OCI-LY1 (cell line): ENCODE measurements at regions not wholly inside any gene's neighbourhood (a gene's known extent, or its start where the extent isn't known, plus 50 kb on each side); places are given as distances from the start of the nearest gene placed in this dataset.

Experiments
- H2AFZ ChIP-seq: fragments of 200-600 bp; sonication (generic), shearing (Covaris generic); 2 replicates; pipeline ENCODE4 v1.6.0; 2014; ENCODE audit warnings: antibody characterized with exemption, mild to moderate bottlenecking, low read length
- H3F3A ChIP-seq: fragments of 200-600 bp; sonication (generic), shearing (Covaris generic); 2 replicates; pipeline ENCODE4 v1.6.0; 2014; ENCODE audit warnings: mild to moderate bottlenecking, antibody characterized with exemption, low read length, moderate library complexity; ENCODE audit not compliant: insufficient read depth
- H3K27ac ChIP-seq: fragments of 200-600 bp; sonication (generic); 2 replicates; pipeline ENCODE4 v1.5.1; 2014; ENCODE audit warnings: low read length, mixed run types, mild to moderate bottlenecking, low read depth; ENCODE audit not compliant: poor library complexity, severe bottlenecking
- H3K27me3 ChIP-seq: fragments of 200-600 bp; sonication (generic); 2 replicates; pipeline ENCODE4 v1.6.0; 2014; ENCODE audit warnings: antibody characterized with exemption, mild to moderate bottlenecking, low read length, moderate library complexity; ENCODE audit not compliant: insufficient read depth
- H3K36me3 ChIP-seq: fragments of 200-600 bp; sonication (generic); 2 replicates; pipeline ENCODE4 v1.6.1; 2014; ENCODE audit warnings: mild to moderate bottlenecking, antibody characterized with exemption, low read length, moderate library complexity, mixed read lengths; ENCODE audit not compliant: insufficient read depth
- H3K4me1 ChIP-seq: fragments of 200-600 bp; sonication (generic); 2 replicates; pipeline ENCODE4 v1.5.1; 2014; ENCODE audit warnings: mild to moderate bottlenecking, low read length, moderate library complexity; ENCODE audit not compliant: insufficient read depth, severe bottlenecking
- H3K4me2 ChIP-seq: fragments of 200-600 bp; sonication (generic), shearing (Covaris generic); 2 replicates; pipeline ENCODE4 v1.6.1; 2014; ENCODE audit warnings: low read length
- H3K4me3 ChIP-seq: fragments of 200-600 bp; sonication (generic); 2 replicates; pipeline ENCODE4 v1.5.1; 2014; ENCODE audit warnings: low read length, low read depth, mild to moderate bottlenecking, mixed read lengths; ENCODE audit not compliant: poor library complexity, severe bottlenecking
- H3K79me2 ChIP-seq: fragments of 200-600 bp; shearing (Covaris generic); 2 replicates; pipeline ENCODE4 v1.6.1; 2016; ENCODE audit warnings: mixed run types, low read length, mixed read lengths; ENCODE audit not compliant: insufficient read depth
- H3K9ac ChIP-seq: fragments of 200-600 bp; sonication (generic), shearing (Covaris generic); 2 replicates; pipeline ENCODE4 v1.6.1; 2014; ENCODE audit warnings: mild to moderate bottlenecking, low read length, mixed read lengths
- H3K9me2 ChIP-seq: fragments of 200-600 bp; sonication (generic), shearing (Covaris generic); 2 replicates; pipeline ENCODE4 v1.6.1; 2014; ENCODE audit warnings: low read depth, mild to moderate bottlenecking, low read length, mixed read lengths
- H3K9me3 ChIP-seq: fragments of 200-600 bp; shearing (Covaris generic); 2 replicates; pipeline ENCODE4 v1.6.1; 2014; ENCODE audit warnings: low read length, mixed read lengths
- H4K20me1 ChIP-seq: fragments of 200-600 bp; sonication (generic), shearing (Covaris generic); 2 replicates; pipeline ENCODE4 v1.6.0; 2016; ENCODE audit warnings: mild to moderate bottlenecking, low read length; ENCODE audit not compliant: insufficient read depth
- EZH2 ChIP-seq: fragments of 200-600 bp; sonication (generic), shearing (Covaris generic); IDR thresholded peaks from 2 replicates; pipeline ENCODE4 v1.8.0; 2017; ENCODE audit warnings: borderline replicate concordance, mixed run types, mild to moderate bottlenecking, antibody characterized with exemption, low read length, moderate library complexity, mixed read lengths
- TF ChIP-seq, protein P1 (sequence below): fragments of 200-600 bp; sonication (generic), shearing (Covaris generic); IDR thresholded peaks from 2 replicates; pipeline ENCODE4 v1.5.1; 2017; ENCODE audit warnings: mild to moderate bottlenecking, antibody characterized with exemption, low read length, moderate library complexity, mixed read lengths

DNA sequence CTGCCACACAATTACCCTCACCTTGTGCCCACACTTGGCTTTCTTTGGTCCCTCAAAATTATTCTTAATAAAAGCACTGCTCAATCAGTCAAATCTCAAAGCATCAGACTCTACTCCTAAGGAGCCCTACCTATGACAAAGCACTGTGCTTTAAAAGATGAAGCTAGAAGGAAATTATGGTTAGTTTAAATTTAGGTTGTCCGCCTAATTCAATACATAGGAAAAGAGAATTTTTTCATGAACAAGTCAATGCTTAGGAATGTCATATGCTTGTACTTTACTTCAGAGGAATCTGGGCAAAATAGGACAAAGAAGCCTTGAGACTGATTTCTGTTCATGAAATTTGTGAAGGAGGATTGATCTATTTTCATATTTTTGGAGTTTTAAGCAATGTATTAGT lies 726.4 kb upstream of the CDH2 start:
- H3K9me3 ChIP-seq, result no peaks in the 10 kb centered on the region
- no peaks in the 10 kb centered on the region for H3K36me3 ChIP-seq
- H3K79me2 ChIP-seq, result no peaks in the 10 kb centered on the region
- no peak overlapping the region for H3K4me2 ChIP-seq
- H3K4me1 ChIP-seq, result no peaks in the 10 kb centered on the region
- H3K4me3 ChIP-seq, result no peak overlapping the region
- no peak overlapping the region for H3K9ac ChIP-seq
- no peaks in the 10 kb centered on the region for H3F3A ChIP-seq
- H3K27ac ChIP-seq, result no peak overlapping the region
- no peaks in the 10 kb centered on the region for H3K9me2 ChIP-seq
- no peaks in the 10 kb centered on the region for H4K20me1 ChIP-seq
- no peak for TF ChIP-seq EZH2
- TF ChIP-seq, protein P1, sequence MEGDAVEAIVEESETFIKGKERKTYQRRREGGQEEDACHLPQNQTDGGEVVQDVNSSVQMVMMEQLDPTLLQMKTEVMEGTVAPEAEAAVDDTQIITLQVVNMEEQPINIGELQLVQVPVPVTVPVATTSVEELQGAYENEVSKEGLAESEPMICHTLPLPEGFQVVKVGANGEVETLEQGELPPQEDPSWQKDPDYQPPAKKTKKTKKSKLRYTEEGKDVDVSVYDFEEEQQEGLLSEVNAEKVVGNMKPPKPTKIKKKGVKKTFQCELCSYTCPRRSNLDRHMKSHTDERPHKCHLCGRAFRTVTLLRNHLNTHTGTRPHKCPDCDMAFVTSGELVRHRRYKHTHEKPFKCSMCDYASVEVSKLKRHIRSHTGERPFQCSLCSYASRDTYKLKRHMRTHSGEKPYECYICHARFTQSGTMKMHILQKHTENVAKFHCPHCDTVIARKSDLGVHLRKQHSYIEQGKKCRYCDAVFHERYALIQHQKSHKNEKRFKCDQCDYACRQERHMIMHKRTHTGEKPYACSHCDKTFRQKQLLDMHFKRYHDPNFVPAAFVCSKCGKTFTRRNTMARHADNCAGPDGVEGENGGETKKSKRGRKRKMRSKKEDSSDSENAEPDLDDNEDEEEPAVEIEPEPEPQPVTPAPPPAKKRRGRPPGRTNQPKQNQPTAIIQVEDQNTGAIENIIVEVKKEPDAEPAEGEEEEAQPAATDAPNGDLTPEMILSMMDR, result no peak
- no peak overlapping the region for H2AFZ ChIP-seq
- H3K27me3 ChIP-seq, result no peaks in the 10 kb centered on the region

DNA sequence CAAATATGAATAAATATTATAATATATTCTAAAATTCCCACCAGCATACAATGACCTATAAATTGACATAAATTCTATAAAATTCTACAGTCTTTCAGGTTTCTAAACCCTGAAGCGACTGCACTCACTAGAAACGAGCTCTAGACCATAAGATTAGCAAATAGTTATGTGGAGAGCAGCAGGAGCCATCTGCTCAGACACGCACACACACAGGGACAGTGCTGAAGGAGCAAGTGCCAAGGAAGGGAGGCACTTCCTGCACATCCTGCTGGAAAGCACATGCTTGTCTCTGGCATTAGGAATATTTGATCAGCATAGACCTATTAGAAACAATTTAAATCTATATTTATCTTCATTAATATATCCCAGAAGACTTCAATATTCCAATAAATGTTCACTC lies 713.9 kb upstream of the CDH2 start:
- TF ChIP-seq, protein P1, result no peak
- TF ChIP-seq EZH2, result no peak

DNA sequence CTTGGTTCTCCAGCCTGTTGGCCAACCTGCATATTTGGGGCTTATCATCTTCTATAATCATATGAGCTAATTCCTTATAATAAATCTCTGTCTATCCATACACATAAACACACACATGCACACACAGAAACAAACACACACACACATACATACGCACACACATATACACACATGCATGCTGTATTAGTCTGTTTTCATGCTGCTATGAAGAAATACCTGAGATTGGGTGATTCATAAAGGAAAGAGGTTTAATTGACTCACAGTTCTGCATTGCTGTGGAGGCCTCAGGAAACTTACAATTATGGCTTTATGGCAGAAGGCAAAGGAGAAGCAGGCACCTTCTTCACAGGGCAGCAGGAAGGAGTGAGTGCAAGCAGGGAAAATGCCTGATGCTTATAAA lies 707.4 kb upstream of the CDH2 start:
- no peaks in the 10 kb centered on the region for H3K9me3 ChIP-seq
- no peaks in the 10 kb centered on the region for H3K27me3 ChIP-seq
- no peak overlapping the region for H3K4me2 ChIP-seq
- no peak overlapping the region for H3K9ac ChIP-seq
- H3K36me3 ChIP-seq, result no peaks in the 10 kb centered on the region
- H3K4me1 ChIP-seq, result no peaks in the 10 kb centered on the region
- TF ChIP-seq, protein P1, result no peak
- TF ChIP-seq EZH2, result no peak
- no peak overlapping the region for H3K4me3 ChIP-seq
- H2AFZ ChIP-seq, result no peak overlapping the region
- H3K27ac ChIP-seq, result no peak overlapping the region
- H3K79me2 ChIP-seq, result no peaks in the 10 kb centered on the region
- peaks cover 3% of the 10 kb centered on the region; the same call in 1 of the 2 replicates for H3K9me2 ChIP-seq
- H4K20me1 ChIP-seq, result no peaks in the 10 kb centered on the region
- H3F3A ChIP-seq, result no peaks in the 10 kb centered on the region

More for the DNA sequence above, 713.9 kb upstream of the CDH2 start:
- no peak overlapping the region for H3K4me2 ChIP-seq
- no peaks in the 10 kb centered on the region for H3K4me1 ChIP-seq
- H3K27ac ChIP-seq, result no peak overlapping the region
- no peak overlapping the region for H3K4me3 ChIP-seq
- no peaks in the 10 kb centered on the region for H3K36me3 ChIP-seq
- H3K27me3 ChIP-seq, result no peaks in the 10 kb centered on the region
- no peaks in the 10 kb centered on the region for H3F3A ChIP-seq
- no peak overlapping the region for H3K9ac ChIP-seq
- H4K20me1 ChIP-seq, result no peaks in the 10 kb centered on the region
- H3K9me3 ChIP-seq, result no peaks in the 10 kb centered on the region
- H3K79me2 ChIP-seq, result no peaks in the 10 kb centered on the region
- H3K9me2 ChIP-seq, result no peaks in the 10 kb centered on the region
- no peak overlapping the region for H2AFZ ChIP-seq
